ENCODE measurements at regions not wholly inside any gene's neighbourhood (a gene's known extent, or its start where the extent isn't known, plus 50 kb on each side); places are given as distances from the start of the nearest gene placed in this dataset.

- TF ChIP-seq CTCF (IDR thresholded peaks at IDR 0.05) (no peak), HMGXB4 (CRISPR knock-in tag; IDR thresholded peaks at IDR 0.05; ENCODE audit: borderline replicate concordance) (no peak), JUNB (IDR thresholded peaks at IDR 0.05) (no peak), MAX (IDR thresholded peaks at IDR 0.05) (no peak), HDAC2 (IDR thresholded peaks at IDR 0.05) (no peak), CEBPB (IDR thresholded peaks at IDR 0.05) (no peak), POLR2A (IDR thresholded peaks at IDR 0.05; ENCODE audit: low read length) (no peak), RAD21 (conservative IDR thresholded peaks at IDR 0.05 in 1 of 2, IDR thresholded peaks at IDR 0.05 in 1 of 2) (no peak), EP300 (IDR thresholded peaks at IDR 0.05) (no peak), NR3C1 (IDR thresholded peaks at IDR 0.05) (no peak), KDM5A (IDR thresholded peaks at IDR 0.05) (no peak)
These were observed 286.3 kb downstream of the BCL11A start for GRCh38 chr2:60267122-60267521.

Measured in A549 (cell line).